HG02973 (cell line): ENCODE measurements at regions not wholly inside any gene's neighbourhood (a gene's known extent, or its start where the extent isn't known, plus 50 kb on each side); places are given as distances from the start of the nearest gene placed in this dataset.
A peak's percentile ranks its signal among the peaks of the same experiment; 100 is the strongest.

Experiments
- ATAC-seq: cut with Tn5 transposase; IDR thresholded peaks from one replicate; pipeline ENCODE4 v1.9.1; 2021; ENCODE audit warnings: moderate library complexity; ENCODE audit not compliant: unreplicated experiment

DNA sequence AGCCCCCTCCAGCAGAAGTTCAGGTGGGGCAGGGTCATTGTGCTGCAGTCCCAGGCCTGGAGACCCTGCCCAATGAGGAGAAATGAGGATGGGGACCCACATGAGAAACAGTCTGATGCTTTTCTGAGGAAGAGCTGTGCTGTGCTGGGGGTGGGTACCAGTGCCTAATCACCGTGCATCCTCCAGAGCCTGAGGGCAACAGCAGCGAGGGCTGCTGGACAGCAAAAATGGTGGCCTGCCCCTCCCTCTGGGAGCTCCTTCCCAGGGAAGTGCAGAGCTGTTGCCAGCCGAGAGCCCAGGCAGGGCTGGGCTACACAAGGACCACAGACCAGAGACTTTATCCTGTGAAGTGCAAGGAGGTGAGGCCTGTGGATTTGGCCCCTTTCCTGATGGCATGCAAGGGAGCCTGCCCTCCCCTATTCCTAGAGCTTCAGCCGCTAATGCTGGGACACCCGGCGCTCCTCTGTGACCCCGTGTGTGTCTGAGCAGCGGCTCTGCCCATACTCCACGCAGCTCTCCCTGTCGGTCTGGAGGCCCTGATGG is 134.8 kb downstream of the DSEL start:
- ATAC-seq = no peak

- ATAC-seq = no peak
These were observed 135.7 kb downstream of the DSEL start for GRCh38 chr18:67380867-67381266.

GRCh38 chr18:67379981-67380380 is 136.5 kb downstream of the DSEL start:
- ATAC-seq = no peak

DNA sequence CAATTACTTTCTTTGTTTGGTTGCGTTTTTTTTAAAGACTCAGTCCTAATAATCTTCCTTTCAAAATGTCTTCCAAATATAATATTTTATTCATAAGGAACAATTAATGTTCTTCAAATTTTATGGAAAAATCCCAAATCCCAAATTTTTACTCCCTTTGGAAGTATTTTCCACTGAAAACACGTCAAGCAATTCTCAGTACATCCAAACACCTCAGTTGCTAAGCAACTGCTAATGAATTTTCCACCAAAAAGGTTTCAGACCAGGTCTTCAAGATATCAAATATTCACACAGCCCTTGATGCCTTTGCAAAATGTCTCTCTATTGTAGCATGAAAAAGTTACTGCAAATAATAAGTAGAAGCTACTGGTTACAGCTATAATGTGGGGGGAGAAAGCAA is 140.1 kb downstream of the DSEL start:
- no peak for ATAC-seq

- no peak for ATAC-seq
These were observed 142.9 kb downstream of the DSEL start for GRCh38 chr18:67373636-67374035.

GRCh38 chr18:67367540-67367939 is 149.0 kb downstream of the DSEL start:
- ATAC-seq = no peak

GRCh38 chr18:67363694-67364093 is 152.8 kb downstream of the DSEL start:
- no peak for ATAC-seq

- no peak for ATAC-seq
These were observed 153.6 kb downstream of the DSEL start for GRCh38 chr18:67362906-67363305.

GRCh38 chr18:67359873-67360838 is 156.4 kb downstream of the DSEL start:
- peak; percentile 93 for ATAC-seq

GRCh38 chr18:67358947-67359346 is 157.6 kb downstream of the DSEL start:
- no peak for ATAC-seq

DNA sequence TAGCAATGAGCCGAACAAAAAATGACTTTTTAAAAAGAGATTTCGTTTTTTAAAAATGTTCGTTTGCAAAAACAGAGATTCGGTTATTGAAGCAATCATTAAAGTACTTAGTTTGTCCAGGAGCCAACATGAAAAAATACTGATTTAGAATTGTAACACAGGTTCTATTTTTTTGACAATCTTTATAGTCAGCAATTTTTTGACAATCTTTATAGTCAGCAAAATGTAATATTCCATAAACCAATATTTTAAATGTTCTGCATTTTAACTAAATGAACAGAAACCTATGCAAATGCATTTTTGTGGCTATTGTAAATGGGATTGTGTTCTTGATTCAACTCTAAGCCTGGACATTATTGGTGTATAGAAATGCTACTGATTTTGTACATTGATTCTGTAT is 161.8 kb downstream of the DSEL start:
- no peak for ATAC-seq

DNA sequence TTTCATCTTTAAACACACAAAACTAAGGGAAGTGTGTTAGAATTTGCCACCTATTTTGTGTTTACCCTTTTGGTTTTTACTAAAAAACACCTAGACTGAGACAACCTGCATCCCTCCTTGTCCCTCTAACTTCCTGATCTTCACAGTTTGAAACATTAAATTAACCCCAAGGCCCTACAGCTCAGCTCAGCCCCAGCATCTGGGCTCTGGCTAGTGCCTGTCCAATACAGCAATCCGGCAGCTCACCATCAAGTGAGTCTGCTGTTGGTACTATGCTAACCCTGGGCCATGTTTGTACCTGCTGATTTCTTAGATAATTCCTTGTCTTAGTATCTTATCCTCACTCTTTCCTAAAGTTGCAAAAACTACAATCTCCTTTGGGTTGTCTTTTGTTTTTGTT is 162.4 kb downstream of the DSEL start:
- ATAC-seq = no peak

DNA sequence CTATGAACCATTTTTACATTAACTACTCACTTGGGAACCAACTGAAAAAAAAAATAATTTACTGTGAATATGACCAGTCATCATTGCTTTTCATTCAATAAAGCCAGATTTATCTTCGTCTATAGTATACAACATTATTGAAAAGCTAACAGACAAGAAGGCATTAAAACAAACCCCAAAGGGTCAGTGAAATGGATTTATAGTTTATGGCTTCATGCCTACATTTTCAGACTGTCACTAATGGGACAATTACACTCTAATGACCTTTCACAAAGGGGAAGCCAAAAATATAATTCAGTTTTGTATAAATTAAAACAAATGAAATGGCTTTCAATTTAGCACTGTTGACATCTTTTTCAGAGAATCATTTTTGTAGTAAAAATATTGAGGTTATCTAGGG is 169.1 kb downstream of the DSEL start:
- ATAC-seq = no peak

- no peak for ATAC-seq
These were observed 174.4 kb downstream of the DSEL start for GRCh38 chr18:67342159-67342558.

DNA sequence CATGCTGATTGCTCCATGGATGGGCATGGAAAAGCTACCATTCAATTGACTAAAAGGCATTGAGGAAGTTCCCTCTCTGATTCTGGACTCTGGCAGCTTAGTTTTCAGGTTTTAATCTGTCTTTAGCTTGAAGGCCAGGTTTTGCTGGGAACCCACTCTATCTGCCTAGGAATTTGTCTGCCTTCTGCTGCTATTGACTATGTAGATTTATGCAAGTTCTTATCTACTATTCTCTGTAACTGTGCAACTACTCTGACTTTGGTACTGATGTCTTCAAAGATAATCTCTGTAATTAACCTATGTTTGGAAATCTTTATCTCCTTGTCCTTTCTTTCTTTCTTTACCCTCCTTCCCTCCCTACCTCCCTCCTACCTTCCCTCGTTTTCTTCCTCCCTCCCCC is 178.8 kb downstream of the DSEL start:
- ATAC-seq = no peak

GRCh38 chr18:67331857-67332256 is 184.7 kb downstream of the DSEL start:
- no peak for ATAC-seq

DNA sequence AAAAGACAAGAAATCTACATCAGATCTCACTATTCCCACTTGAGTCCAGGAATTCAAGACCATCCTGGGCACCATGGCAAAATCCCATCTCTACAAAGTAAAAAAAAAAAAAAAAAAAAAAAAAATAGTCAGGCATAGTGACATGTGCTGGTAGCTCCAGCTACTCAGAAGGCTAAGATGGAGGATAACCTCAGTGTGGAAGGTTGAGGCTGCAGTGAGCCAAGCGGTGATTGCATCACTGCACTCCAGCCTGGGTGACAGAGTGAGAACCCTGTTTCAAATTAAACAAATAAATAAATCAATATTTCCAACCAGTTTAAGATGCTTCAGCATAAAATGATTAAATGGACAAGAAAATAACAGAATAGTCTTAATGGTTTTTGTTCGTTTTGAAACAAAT is 197.4 kb downstream of the DSEL start:
- ATAC-seq = no peak

DNA sequence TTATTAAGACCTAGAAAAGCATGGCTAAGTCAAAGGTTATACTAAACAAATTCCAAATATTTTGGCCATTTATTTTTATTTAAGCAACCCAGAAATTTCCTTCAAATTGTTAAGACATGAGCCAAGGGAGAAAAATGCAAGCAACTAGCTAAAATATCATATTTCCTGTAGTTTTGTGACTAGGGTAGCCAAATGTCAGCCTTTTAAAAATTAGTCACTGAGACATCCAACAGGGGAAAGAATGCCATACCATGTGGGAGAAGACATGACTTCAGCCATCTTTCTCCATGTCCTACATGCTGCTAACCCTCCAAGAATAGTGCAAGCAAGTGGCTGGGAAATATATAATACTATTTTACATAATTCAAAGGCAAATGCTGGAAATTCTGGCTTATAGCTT is 197.9 kb downstream of the DSEL start:
- no peak for ATAC-seq

GRCh38 chr18:67310826-67311225 is 205.7 kb downstream of the DSEL start:
- no peak for ATAC-seq

- no peak for ATAC-seq
These were observed 207.7 kb downstream of the DSEL start for GRCh38 chr18:67308819-67309218.

- ATAC-seq = no peak
These were observed 211.1 kb downstream of the DSEL start for GRCh38 chr18:67305466-67305865.

DNA sequence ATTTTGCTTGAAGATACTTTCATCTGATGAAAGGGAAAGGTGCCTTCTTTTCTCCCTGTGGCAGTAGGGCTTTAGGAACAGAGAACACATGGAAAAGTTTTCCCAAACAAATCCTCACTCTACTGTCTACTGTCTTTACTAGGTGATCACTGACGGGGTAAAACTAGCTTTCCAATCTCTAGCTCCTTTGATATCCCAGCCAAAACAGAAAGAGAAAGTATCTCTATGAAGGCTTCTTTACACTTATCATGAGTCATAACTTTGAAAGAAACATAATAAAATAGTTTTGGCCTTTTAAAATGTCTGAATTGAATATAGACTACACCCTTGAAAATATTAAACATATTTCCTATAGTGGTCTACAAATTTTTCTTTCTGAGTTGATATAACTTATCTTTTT is 214.5 kb downstream of the DSEL start:
- no peak for ATAC-seq

DNA sequence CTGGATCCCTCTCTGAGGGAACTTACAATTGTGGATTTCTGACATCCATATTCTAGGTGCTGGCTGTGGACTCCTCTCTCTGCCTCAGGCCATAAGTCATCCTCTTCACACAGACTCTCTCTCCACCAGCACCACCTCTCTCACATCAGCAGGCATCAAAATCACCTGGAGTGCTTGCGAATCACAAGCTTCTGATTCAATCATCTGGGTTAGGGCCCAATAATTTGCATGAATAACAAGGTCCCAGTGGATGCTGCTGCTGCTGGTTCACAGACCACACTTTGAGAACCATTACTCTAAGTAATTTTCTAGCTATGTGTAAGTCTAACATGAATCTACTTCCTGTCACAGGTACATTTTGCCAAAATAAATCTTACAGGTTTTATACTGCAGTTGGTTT is 214.9 kb downstream of the DSEL start:
- ATAC-seq = no peak
